ENCODE measurements at regions not wholly inside any gene's neighbourhood (a gene's known extent, or its start where the extent isn't known, plus 50 kb on each side); places are given as distances from the start of the nearest gene placed in this dataset.

DNA sequence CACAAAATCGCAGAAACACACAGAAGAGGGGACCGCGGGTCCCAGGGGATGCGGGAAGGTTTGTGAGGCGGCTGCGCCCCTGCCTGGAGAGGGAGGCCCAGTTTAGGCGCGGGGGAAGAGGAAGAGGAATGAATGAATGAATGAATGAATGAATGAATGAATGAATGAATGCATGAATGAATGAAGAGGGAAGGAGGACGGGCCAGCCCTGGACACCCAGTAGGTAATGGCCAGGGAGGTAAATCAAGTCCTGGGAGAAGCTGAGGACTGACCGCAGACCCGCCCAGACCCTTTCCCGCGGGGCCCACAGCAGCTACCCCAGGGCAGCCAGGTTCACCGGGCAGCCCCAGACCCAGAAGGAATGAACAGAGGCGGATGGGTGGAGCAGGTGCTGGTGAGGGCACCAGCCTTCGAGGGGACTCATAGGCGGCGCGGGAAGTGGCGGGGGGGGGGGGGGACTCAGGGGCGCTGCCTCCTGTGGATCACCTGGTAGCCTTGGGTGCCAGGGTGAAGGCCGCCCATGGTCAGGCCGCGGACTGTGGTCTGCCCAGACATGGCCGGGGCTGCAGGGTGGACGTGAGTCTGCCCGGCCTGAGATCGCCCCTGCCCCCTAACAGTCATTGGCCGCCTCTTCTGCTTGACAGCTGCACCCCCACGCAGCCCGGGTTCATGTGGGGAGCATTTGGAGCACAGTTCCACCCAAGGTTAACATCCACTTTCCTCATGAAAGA, 192.0 kb upstream of the PDE10A start:
- TF ChIP-seq CTCF (IDR thresholded peaks at IDR 0.05; ENCODE audit: insufficient read depth, low read depth, low read length) (no peak), EZH2 (IDR thresholded peaks at IDR 0.05; ENCODE audit: insufficient read depth, low read length) (no peak)
- H3K4me3 ChIP-seq (ENCODE audit: insufficient read depth, low read depth, low read length): no peak overlapping the region
- peaks cover 37% of the 10 kb centered on the region for H3K27me3 Mint-ChIP-seq (ENCODE audit: low read depth, unreplicated experiment)
- no peaks in the 10 kb centered on the region for H3K36me3 Mint-ChIP-seq (ENCODE audit: low read depth, unreplicated experiment)
- H3K9me3 Mint-ChIP-seq (ENCODE audit: unreplicated experiment): no peaks in the 10 kb centered on the region
- no peaks in the 10 kb centered on the region for H4K20me1 ChIP-seq (ENCODE audit: insufficient read depth, low read length)
- FAIRE-seq (no peak), DNase-seq (ENCODE audit: low read depth) (no peak)
- H3K4me1 ChIP-seq (ENCODE audit: insufficient read depth, low read length): no peaks in the 10 kb centered on the region
- H3K27ac Mint-ChIP-seq (ENCODE audit: unreplicated experiment): no peak overlapping the region
- no peaks in the 10 kb centered on the region for H3K4me1 Mint-ChIP-seq (ENCODE audit: low read depth, unreplicated experiment)
- no peak overlapping the region for H3K27ac ChIP-seq (ENCODE audit: low read depth, low read length)
- H3K9me3 ChIP-seq (ENCODE audit: insufficient read depth, low read depth, low read length): no peaks in the 10 kb centered on the region
- H3K4me2 ChIP-seq (ENCODE audit: low read length): no peak overlapping the region
- H3K36me3 ChIP-seq (ENCODE audit: insufficient read depth, low read length): no peaks in the 10 kb centered on the region
- H3K27me3 ChIP-seq (ENCODE audit: insufficient read depth, low read length): peaks cover 35% of the 10 kb centered on the region
- no peaks in the 10 kb centered on the region for H3K79me2 ChIP-seq (ENCODE audit: insufficient read depth, low read length)
- H2AFZ ChIP-seq (ENCODE audit: low read depth, low read length): no peak overlapping the region
- H3K4me3 Mint-ChIP-seq (ENCODE audit: unreplicated experiment): no peak overlapping the region
- no peak overlapping the region for H3K9ac ChIP-seq (ENCODE audit: low read length)

DNA sequence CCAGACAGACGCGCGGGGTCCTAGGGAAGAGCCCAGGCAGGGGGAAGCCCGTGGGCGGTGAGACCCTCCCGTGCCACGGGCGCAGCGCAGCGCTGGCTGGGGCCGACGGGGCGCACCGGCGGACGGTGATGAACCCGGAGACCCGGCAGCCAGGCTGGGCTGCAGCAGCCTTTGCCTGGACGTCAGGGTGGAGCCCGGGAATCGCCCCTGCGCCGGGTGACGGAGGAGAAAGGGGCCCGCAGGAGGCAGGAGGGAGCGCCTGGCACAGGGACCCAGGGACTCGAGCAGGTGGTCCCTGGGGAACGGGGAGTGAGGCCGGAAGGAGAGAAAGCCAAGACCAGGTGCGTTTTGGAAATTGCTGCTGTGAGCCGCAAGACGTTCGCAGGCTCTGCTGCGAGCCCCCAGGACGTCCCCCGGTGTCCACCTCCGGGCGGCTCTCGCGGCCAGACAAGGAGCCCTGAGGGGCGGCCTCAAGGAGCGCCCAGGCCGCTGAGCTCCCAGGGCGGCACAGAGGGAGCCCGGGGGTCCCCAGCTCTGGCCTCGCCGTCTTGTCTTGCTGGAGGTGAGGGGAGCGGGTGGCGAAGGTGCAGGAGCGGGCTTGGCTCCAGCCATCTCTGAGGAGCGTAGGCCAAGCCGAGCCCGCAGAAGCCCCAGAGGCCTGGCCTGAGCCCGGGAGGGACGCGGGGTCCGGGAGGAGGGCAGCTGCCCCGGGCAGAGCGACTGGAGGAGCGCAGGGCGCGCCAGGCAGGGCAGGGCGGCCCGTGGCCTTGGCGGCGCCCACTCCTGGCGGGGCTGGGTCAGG, 191.2 kb upstream of the PDE10A start:
- Histone ChIP-seq H3K4me3 (ENCODE audit: insufficient read depth, low read depth, low read length) (no peak overlapping the region), H3K4me2 (ENCODE audit: low read length) (peak overlapping the region; percentile 41)
- no peak for DNase-seq (ENCODE audit: low read depth)

More for the DNA sequence above, 191.2 kb upstream of the PDE10A start:
- no peak overlapping the region for H3K27ac ChIP-seq (ENCODE audit: low read depth, low read length)
- H4K20me1 ChIP-seq (ENCODE audit: insufficient read depth, low read length): no peaks in the 10 kb centered on the region
- Mint-ChIP-seq H3K27me3 (ENCODE audit: low read depth, unreplicated experiment) (peaks cover 37% of the 10 kb centered on the region), H3K4me1 (ENCODE audit: low read depth, unreplicated experiment) (no peaks in the 10 kb centered on the region), H3K9me3 (ENCODE audit: unreplicated experiment) (no peaks in the 10 kb centered on the region), H3K36me3 (ENCODE audit: low read depth, unreplicated experiment) (no peaks in the 10 kb centered on the region), H3K4me3 (ENCODE audit: unreplicated experiment) (no peak overlapping the region), H3K27ac (ENCODE audit: unreplicated experiment) (no peak overlapping the region)
- no peak for FAIRE-seq
- H3K9ac ChIP-seq (ENCODE audit: low read length): no peak overlapping the region
- H3K27me3 ChIP-seq (ENCODE audit: insufficient read depth, low read length): peaks cover 35% of the 10 kb centered on the region
- no peaks in the 10 kb centered on the region for H3K4me1 ChIP-seq (ENCODE audit: insufficient read depth, low read length)
- no peaks in the 10 kb centered on the region for H3K36me3 ChIP-seq (ENCODE audit: insufficient read depth, low read length)
- H3K79me2 ChIP-seq (ENCODE audit: insufficient read depth, low read length): no peaks in the 10 kb centered on the region
- H2AFZ ChIP-seq (ENCODE audit: low read depth, low read length): peak overlapping the region; percentile 34
- TF ChIP-seq EZH2 (IDR thresholded peaks at IDR 0.05; ENCODE audit: insufficient read depth, low read length) (peak; percentile 63), CTCF (IDR thresholded peaks at IDR 0.05; ENCODE audit: insufficient read depth, low read depth, low read length) (no peak)
- no peaks in the 10 kb centered on the region for H3K9me3 ChIP-seq (ENCODE audit: insufficient read depth, low read depth, low read length)
